GM23248 (cell line): ENCODE measurements at regions not wholly inside any gene's neighbourhood (a gene's known extent, or its start where the extent isn't known, plus 50 kb on each side); places are given as distances from the start of the nearest gene placed in this dataset.

Experiments used
- DNase-seq: peaks from one replicate; pipeline ENCODE4 v3.0.0-alpha.2; 2015
- H2AFZ ChIP-seq: fragments of 200-600 bp; sonication (generic); 2 replicates; pipeline ENCODE4 v1.6.1; 2016; ENCODE audit warnings: antibody characterized with exemption
- H3F3A ChIP-seq: fragments of 200-600 bp; sonication (generic); 2 replicates; pipeline ENCODE4 v1.6.1; 2016; ENCODE audit warnings: mild to moderate bottlenecking, antibody characterized with exemption, mixed run types; ENCODE audit not compliant: insufficient read depth
- H3K27ac ChIP-seq: fragments of 200-600 bp; sonication (generic); 2 replicates; pipeline ENCODE4 v1.5.1; 2016; ENCODE audit warnings: mild to moderate bottlenecking
- H3K27me3 ChIP-seq: fragments of 200-600 bp; sonication (generic); replicated peaks from 2 replicates; pipeline ENCODE4 v1.6.1; 2016; ENCODE audit warnings: mild to moderate bottlenecking; ENCODE audit not compliant: insufficient read depth
- H3K36me3 ChIP-seq: fragments of 200-600 bp; sonication (generic); 2 replicates; pipeline ENCODE4 v1.6.1; 2016; ENCODE audit warnings: low read depth, mild to moderate bottlenecking
- H3K4me1 ChIP-seq: fragments of 200-600 bp; sonication (generic); 2 replicates; pipeline ENCODE4 v1.6.1; 2016; ENCODE audit warnings: mild to moderate bottlenecking; ENCODE audit not compliant: insufficient read depth
- H3K4me2 ChIP-seq: fragments of 200-600 bp; sonication (generic); one replicate; pipeline ENCODE4 v1.6.1; 2016; ENCODE audit warnings: mild to moderate bottlenecking; ENCODE audit not compliant: unreplicated experiment
- H3K4me3 ChIP-seq: fragments of 200-600 bp; sonication (generic); 2 replicates; pipeline ENCODE4 v1.5.1; 2016; ENCODE audit warnings: mild to moderate bottlenecking
- H3K79me2 ChIP-seq: fragments of 200-600 bp; sonication (generic); 2 replicates; pipeline ENCODE4 v1.6.1; 2016; ENCODE audit warnings: mild to moderate bottlenecking; ENCODE audit not compliant: insufficient read depth
- H3K9ac ChIP-seq: fragments of 200-600 bp; sonication (generic); 2 replicates; pipeline ENCODE4 v1.6.1; 2016; ENCODE audit warnings: mild to moderate bottlenecking
- H3K9me2 ChIP-seq: fragments of 200-600 bp; sonication (generic); 2 replicates; pipeline ENCODE4 v1.6.1; 2016; ENCODE audit warnings: mixed run types, mild to moderate bottlenecking, moderate library complexity; ENCODE audit not compliant: insufficient read depth
- H3K9me3 ChIP-seq: fragments of 200-600 bp; sonication (generic); one replicate; pipeline ENCODE4 v1.6.1; 2017; ENCODE audit warnings: low read depth
- H4K20me1 ChIP-seq: fragments of 200-600 bp; sonication (generic); 2 replicates; pipeline ENCODE4 v1.6.0; 2016; ENCODE audit not compliant: insufficient read depth
- EZH2 ChIP-seq: fragments of 200-600 bp; sonication (generic); IDR thresholded peaks from 2 replicates; pipeline ENCODE4 v1.6.1; 2018; ENCODE audit warnings: antibody characterized with exemption, mild to moderate bottlenecking; ENCODE audit not compliant: insufficient read depth, poor library complexity, severe bottlenecking
- EZH2phosphoT487 ChIP-seq: fragments of 200-600 bp; sonication (generic); IDR thresholded peaks from 2 replicates; pipeline ENCODE4 v1.6.1; 2018; ENCODE audit warnings: antibody characterized with exemption, moderate library complexity, mild to moderate bottlenecking, low read depth; ENCODE audit not compliant: insufficient read depth
- WGBS, 2 experiments: methylation state at CpG; one replicate each; pipeline ENCODE4 v1.1.6; 2015 to 2017; ENCODE audit warnings: low lambda C conversion rate in 2 of 2, low coverage in 1 of 2; ENCODE audit errors: missing lambda C conversion rate in 2 of 2; 5-methylcytosine and 5-hydroxymethylcytosine counted together
- in situ Hi-C: fragments of 300-500 bp; cut with MboI; formaldehyde crosslinking; loops from 2 replicates; pipeline ENCODE4 v1.15.0; 2020

DNA sequence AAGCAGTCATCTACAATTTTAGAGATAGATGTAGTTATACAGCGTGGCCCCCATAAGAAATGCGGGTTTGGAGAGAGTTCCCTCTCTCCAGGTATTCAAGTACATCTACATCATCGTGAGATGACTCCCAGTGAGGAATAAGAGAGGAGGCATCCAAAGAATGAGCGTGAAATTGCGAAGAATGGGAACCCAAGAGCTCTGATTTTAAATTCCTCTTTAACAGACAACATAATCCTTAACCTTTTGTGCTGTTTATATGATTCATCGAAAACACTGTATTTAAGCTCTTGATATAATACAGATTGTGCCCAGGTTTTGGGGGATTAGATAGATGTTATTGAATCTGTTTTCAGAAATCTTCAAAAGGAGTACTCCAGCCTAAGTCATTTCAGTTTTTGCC is 161.5 kb downstream of the COG6 start:
- H3K9me2 ChIP-seq = peaks cover 4% of the 10 kb centered on the region; the same call in 1 of the 2 replicates
- DNase-seq = no peak
- in situ Hi-C loops = no loop called here

DNA sequence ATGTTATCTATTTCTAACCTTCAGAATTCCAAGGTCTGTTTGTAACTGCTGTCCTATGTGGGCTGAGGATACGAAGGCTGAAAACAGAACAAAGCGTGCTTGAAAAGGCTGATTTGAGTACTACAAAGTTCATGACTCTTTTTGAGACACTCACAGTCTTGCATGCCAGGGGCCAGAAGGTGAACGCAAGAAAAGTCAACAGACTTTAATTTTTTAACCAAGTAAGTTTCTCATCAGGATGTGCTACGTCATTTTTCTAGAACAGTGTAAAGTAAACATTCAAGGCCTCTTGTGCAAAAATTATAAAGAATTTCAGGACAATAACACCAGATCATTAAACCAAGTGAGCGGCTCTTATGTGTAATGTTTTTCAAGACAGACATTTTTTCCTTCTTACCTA is 163.5 kb downstream of the COG6 start:
- Histone ChIP-seq H3K9me3 (no peaks in the 10 kb centered on the region), H3K9me2 (no peaks in the 10 kb centered on the region), H3K9ac (no peak overlapping the region), H3K4me3 (no peak overlapping the region), H3K27me3 (peaks cover 3% of the 10 kb centered on the region), H3K4me2 (no peak overlapping the region), H3K27ac (no peak overlapping the region), H3F3A (no peaks in the 10 kb centered on the region), H3K36me3 (no peaks in the 10 kb centered on the region), H4K20me1 (no peaks in the 10 kb centered on the region), H3K79me2 (no peaks in the 10 kb centered on the region), H2AFZ (no peak overlapping the region), H3K4me1 (no peaks in the 10 kb centered on the region)
- no peak for DNase-seq
- in situ Hi-C loops = no loop called here
- 45% methylated on average over 5 of the region's 5 CpGs for WGBS, 2 experiments
- TF ChIP-seq EZH2phosphoT487 = no peak
- TF ChIP-seq EZH2 = no peak

More for the DNA sequence above, 161.5 kb downstream of the COG6 start:
- no peak overlapping the region for H3K4me3 ChIP-seq
- 37 to 45% methylated on average over 6 of the region's 6 CpGs for WGBS, 2 experiments
- H3K79me2 ChIP-seq = no peaks in the 10 kb centered on the region
- no peaks in the 10 kb centered on the region for H3K4me1 ChIP-seq
- H3K4me2 ChIP-seq = no peak overlapping the region
- TF ChIP-seq EZH2 (no peak), EZH2phosphoT487 (no peak)
- peaks cover 3% of the 10 kb centered on the region; the same call in 1 of the 2 replicates for H3K27me3 ChIP-seq
- no peaks in the 10 kb centered on the region for H3K9me3 ChIP-seq
- no peak overlapping the region for H2AFZ ChIP-seq
- no peaks in the 10 kb centered on the region for H4K20me1 ChIP-seq
- H3K27ac ChIP-seq = no peak overlapping the region
- no peaks in the 10 kb centered on the region for H3F3A ChIP-seq
- H3K9ac ChIP-seq = no peak overlapping the region
- no peaks in the 10 kb centered on the region for H3K36me3 ChIP-seq

DNA sequence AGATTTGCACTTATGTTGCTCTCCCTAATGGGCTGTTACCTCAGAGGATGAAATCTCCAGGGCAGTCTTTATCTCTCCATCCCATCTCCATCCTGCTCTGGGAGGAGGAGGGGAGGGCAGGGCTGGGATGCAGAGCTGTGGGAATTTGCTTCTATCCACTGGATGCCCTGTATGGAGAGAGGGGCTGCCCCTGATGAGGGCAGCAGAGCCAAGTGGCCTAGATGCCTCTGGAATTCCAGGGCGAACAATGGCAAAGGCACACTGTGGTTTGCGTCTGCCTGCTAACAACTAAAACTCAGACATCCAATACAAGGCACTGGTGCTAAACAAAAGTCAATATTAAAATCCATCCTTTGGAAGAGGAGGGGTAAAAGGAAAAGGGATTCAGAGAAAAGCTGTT is 165.1 kb downstream of the COG6 start:
- no peaks in the 10 kb centered on the region for H3K36me3 ChIP-seq
- WGBS, 2 experiments = 50 to 66% methylated on average over 2 of the region's 2 CpGs
- in situ Hi-C loops = no loop called here

DNA sequence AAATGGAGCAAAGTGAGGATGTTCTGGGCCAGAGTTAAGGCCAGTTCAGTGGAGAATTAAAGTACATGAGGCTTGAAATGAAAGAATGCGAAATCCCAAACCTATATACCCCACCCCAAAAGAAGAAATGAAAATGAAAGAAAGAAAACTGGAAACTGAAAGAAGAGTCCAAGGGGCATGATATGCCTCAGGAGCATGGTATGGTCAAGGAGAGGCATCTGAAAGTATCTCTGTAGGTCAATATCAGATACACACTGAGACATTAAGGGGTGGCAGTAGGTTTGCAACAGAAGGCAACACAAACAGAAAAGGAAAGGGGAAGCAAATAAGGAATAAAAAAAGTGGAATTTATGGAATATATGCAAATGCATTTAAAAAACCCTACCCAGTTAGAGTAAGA is 166.5 kb downstream of the COG6 start:
- Histone ChIP-seq H3K4me2 (no peak overlapping the region), H3K27me3 (peaks cover 3% of the 10 kb centered on the region), H3F3A (no peaks in the 10 kb centered on the region), H4K20me1 (no peaks in the 10 kb centered on the region), H3K79me2 (no peaks in the 10 kb centered on the region), H3K27ac (no peak overlapping the region), H3K36me3 (no peaks in the 10 kb centered on the region), H3K9me2 (no peaks in the 10 kb centered on the region), H3K9ac (no peak overlapping the region), H3K9me3 (no peaks in the 10 kb centered on the region), H3K4me3 (no peak overlapping the region), H3K4me1 (no peaks in the 10 kb centered on the region), H2AFZ (no peak overlapping the region)
- WGBS, 2 experiments = 39 to 50% methylated on average over 1 of the region's 1 CpG
- in situ Hi-C loops = no loop called here
- no peak for DNase-seq
- TF ChIP-seq EZH2phosphoT487 (no peak), EZH2 (no peak)

More for the DNA sequence above, 165.1 kb downstream of the COG6 start:
- no peak overlapping the region for H3K9ac ChIP-seq
- H3K27me3 ChIP-seq = peaks cover 3% of the 10 kb centered on the region
- H3F3A ChIP-seq = no peaks in the 10 kb centered on the region
- DNase-seq = no peak
- H3K9me2 ChIP-seq = no peaks in the 10 kb centered on the region
- no peak overlapping the region for H3K4me2 ChIP-seq
- no peaks in the 10 kb centered on the region for H4K20me1 ChIP-seq
- H3K9me3 ChIP-seq = no peaks in the 10 kb centered on the region
- no peak overlapping the region for H3K27ac ChIP-seq
- no peak for TF ChIP-seq EZH2phosphoT487
- TF ChIP-seq EZH2 = no peak
- H3K4me1 ChIP-seq = no peaks in the 10 kb centered on the region
- no peak overlapping the region for H3K4me3 ChIP-seq
- H3K79me2 ChIP-seq = no peaks in the 10 kb centered on the region
- H2AFZ ChIP-seq = no peak overlapping the region

DNA sequence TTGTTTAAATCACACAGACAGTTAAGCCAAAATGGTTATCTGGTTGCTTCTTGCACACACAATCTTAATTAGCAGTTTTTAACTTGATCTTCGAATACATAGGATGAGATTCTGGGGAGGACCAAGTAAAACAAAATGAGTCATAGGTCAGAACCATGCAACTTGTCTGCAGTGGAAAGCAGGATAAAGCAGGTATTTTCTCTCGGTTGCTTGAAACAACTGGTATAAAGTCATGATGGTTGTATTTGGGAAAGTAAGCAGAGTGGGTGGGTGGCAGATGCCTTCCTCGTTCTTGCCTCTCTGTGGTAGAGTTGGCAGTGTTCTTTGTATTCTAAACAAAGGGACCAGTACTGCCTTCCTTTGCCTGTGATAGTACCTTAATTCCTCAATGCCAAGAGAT is 167.0 kb downstream of the COG6 start:
- H3K4me2 ChIP-seq = no peak overlapping the region
- TF ChIP-seq EZH2phosphoT487 (no peak), EZH2 (no peak)
- no peaks in the 10 kb centered on the region for H3K36me3 ChIP-seq
- 50 to 53% methylated on average over 3 of the region's 3 CpGs for WGBS, 2 experiments
- no peaks in the 10 kb centered on the region for H4K20me1 ChIP-seq
- H3K9ac ChIP-seq = no peak overlapping the region
- no peak overlapping the region for H2AFZ ChIP-seq
- H3K27ac ChIP-seq = no peak overlapping the region
- no peak for DNase-seq
- no peaks in the 10 kb centered on the region for H3K9me2 ChIP-seq
- in situ Hi-C loops = no loop called here
- no peaks in the 10 kb centered on the region for H3K9me3 ChIP-seq
- H3F3A ChIP-seq = no peaks in the 10 kb centered on the region
- H3K27me3 ChIP-seq = peaks cover 3% of the 10 kb centered on the region
- no peaks in the 10 kb centered on the region for H3K79me2 ChIP-seq
- no peak overlapping the region for H3K4me3 ChIP-seq
- no peaks in the 10 kb centered on the region for H3K4me1 ChIP-seq
